ENCODE measurements at regions not wholly inside any gene's neighbourhood (a gene's known extent, or its start where the extent isn't known, plus 50 kb on each side); places are given as distances from the start of the nearest gene placed in this dataset.

GRCh38 chr7:16137944-16138343, 283.4 kb downstream of the CRPPA start:
- no peak for DNase-seq (ENCODE audit: low read depth)

- DNase-seq (ENCODE audit: low read depth) = no peak
Observed at GRCh38 chr7:16136896-16137295, 284.4 kb downstream of the CRPPA start.

- DNase-seq (ENCODE audit: low read depth) = no peak
Observed at GRCh38 chr7:16135658-16136057, 285.7 kb downstream of the CRPPA start.

- DNase-seq (ENCODE audit: low read depth) = no peak
Observed at GRCh38 chr7:16130111-16131110, 290.9 kb downstream of the CRPPA start.

GRCh38 chr7:16129431-16130110, 291.8 kb downstream of the CRPPA start:
- DNase-seq (ENCODE audit: low read depth) = no peak

GRCh38 chr7:16123117-16123770, 298.1 kb downstream of the CRPPA start:
- DNase-seq (ENCODE audit: low read depth) = no peak

- DNase-seq (ENCODE audit: low read depth) = no peak
Observed at GRCh38 chr7:16121876-16122390, 299.4 kb downstream of the CRPPA start.

- no peak for DNase-seq (ENCODE audit: low read depth)
Observed at GRCh38 chr7:16115374-16115773, 306.0 kb downstream of the CRPPA start.

- no peak for DNase-seq (ENCODE audit: low read depth)
Observed at GRCh38 chr7:16114633-16115032, 306.7 kb downstream of the CRPPA start.

- DNase-seq (ENCODE audit: low read depth) = no peak
Observed at GRCh38 chr7:16114071-16114470, 307.3 kb downstream of the CRPPA start.

GRCh38 chr7:16113058-16113457, 308.3 kb downstream of the CRPPA start:
- no peak for DNase-seq (ENCODE audit: low read depth)

GRCh38 chr7:16106869-16107268, 314.5 kb downstream of the CRPPA start:
- DNase-seq (ENCODE audit: low read depth) = no peak

GRCh38 chr7:16106300-16106699, 315.0 kb downstream of the CRPPA start:
- DNase-seq (ENCODE audit: low read depth) = no peak

GRCh38 chr7:16099302-16099849, 322.0 kb downstream of the CRPPA start:
- DNase-seq (ENCODE audit: low read depth) = no peak

- DNase-seq (ENCODE audit: low read depth) = no peak
Observed at GRCh38 chr7:16098585-16099179, 322.7 kb downstream of the CRPPA start.

GRCh38 chr7:16098058-16098457, 323.3 kb downstream of the CRPPA start:
- no peak for DNase-seq (ENCODE audit: low read depth)

- DNase-seq (ENCODE audit: low read depth) = no peak
Observed at GRCh38 chr7:16095171-16095950, 326.0 kb downstream of the CRPPA start.

- DNase-seq (ENCODE audit: low read depth) = no peak
Observed at GRCh38 chr7:16094651-16095050, 326.7 kb downstream of the CRPPA start.

- DNase-seq (ENCODE audit: low read depth) = no peak
Observed at GRCh38 chr7:16092711-16093110, 328.6 kb downstream of the CRPPA start.

- DNase-seq (ENCODE audit: low read depth) = no peak
Observed at GRCh38 chr7:16091701-16092310, 329.5 kb downstream of the CRPPA start.

Measured in stimulated activated CD8-positive, alpha-beta memory T cell treated with anti-CD3 and anti-CD28 coated beads, Interleukin-12 subunit alpha, Interleukin-12 subunit beta, amount 100 ng/mL, for 4 hours (primary cell).